ENCODE measurements at regions not wholly inside any gene's neighbourhood (a gene's known extent, or its start where the extent isn't known, plus 50 kb on each side); places are given as distances from the start of the nearest gene placed in this dataset.

DNA sequence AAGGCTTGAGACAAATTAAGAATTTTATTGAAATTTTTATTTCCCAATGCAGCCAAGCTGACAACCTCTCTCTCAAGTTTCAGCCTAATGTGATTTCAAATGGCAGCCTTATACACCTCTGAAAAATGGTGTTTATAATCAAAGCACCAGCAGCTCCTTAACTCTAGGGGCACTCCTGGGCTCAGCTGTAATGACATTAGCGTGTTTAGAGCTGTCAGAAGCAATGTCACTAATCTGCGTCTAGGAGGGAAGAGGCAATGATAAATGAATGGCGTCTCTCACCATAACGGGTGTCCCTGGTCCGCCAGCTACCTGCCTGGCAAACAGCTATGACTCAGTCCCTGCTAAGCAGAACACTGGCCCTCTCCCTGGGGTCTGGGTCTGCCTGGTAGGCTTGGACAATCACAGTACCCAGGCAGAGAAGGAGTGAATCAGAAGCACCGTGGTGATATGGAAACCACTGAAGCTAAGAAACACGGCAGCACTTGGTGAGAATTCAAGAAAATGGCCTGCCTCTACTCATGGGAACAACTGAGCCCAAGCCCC, 131.8 kb upstream of the VSTM2B start:
- TF ChIP-seq, protein P1, sequence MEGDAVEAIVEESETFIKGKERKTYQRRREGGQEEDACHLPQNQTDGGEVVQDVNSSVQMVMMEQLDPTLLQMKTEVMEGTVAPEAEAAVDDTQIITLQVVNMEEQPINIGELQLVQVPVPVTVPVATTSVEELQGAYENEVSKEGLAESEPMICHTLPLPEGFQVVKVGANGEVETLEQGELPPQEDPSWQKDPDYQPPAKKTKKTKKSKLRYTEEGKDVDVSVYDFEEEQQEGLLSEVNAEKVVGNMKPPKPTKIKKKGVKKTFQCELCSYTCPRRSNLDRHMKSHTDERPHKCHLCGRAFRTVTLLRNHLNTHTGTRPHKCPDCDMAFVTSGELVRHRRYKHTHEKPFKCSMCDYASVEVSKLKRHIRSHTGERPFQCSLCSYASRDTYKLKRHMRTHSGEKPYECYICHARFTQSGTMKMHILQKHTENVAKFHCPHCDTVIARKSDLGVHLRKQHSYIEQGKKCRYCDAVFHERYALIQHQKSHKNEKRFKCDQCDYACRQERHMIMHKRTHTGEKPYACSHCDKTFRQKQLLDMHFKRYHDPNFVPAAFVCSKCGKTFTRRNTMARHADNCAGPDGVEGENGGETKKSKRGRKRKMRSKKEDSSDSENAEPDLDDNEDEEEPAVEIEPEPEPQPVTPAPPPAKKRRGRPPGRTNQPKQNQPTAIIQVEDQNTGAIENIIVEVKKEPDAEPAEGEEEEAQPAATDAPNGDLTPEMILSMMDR (IDR thresholded peaks at IDR 0.05; ENCODE audit: extremely low read depth, low read depth, low read length): no peak
- no peaks in the 10 kb centered on the region for H3K4me1 ChIP-seq (ENCODE audit: insufficient read depth, low read length)
- no peak overlapping the region for H3K27ac ChIP-seq (ENCODE audit: low read depth, low read length)
- H2AFZ ChIP-seq (ENCODE audit: low read length): no peak overlapping the region
- no peak overlapping the region for H3K4me2 ChIP-seq (ENCODE audit: insufficient read depth, low read length)
- H3K27me3 ChIP-seq (ENCODE audit: insufficient read depth, low read length): no peaks in the 10 kb centered on the region
- H3K4me3 ChIP-seq (ENCODE audit: insufficient read depth, low read length): no peak overlapping the region
- H4K20me1 ChIP-seq (ENCODE audit: insufficient read depth, low read length): no peaks in the 10 kb centered on the region
- no peaks in the 10 kb centered on the region for H3K36me3 ChIP-seq (ENCODE audit: insufficient read depth, low read length)
- no peaks in the 10 kb centered on the region for H3K79me2 ChIP-seq (ENCODE audit: insufficient read depth, low read length)
- H3K9me3 ChIP-seq (ENCODE audit: low read depth, low read length): no peaks in the 10 kb centered on the region
- DNase-seq (ENCODE audit: insufficient read length, low spot score, missing footprints): no peak

DNA sequence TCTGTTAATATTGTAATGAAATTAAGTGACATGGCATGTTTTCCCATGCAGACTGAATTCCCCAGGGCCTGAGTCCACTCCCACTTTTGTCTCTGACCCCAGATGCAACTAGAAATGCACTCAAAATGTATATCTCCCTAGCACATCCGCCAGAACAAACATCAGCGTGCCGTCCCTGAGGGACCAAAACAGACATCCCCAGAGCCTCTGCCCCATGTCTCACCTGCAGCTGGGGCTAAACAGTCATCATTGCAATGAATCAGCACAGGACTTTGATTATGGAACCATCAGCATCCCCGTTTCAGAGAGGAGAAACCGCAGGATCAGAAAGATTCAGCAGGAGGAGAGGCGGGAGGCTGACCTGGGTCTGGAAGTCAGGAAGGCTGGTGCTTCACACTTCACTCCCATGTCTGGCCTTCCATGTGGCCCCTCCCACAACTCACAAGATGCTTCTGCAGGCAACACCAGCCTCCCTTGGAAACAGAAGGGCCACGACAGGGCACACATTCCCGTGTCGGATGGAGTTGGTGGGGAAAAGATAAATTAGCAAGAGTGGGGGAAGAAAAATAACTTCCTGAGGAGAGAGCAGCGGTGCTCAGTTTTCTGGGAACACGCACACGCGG, 130.6 kb upstream of the VSTM2B start:
- H3K79me2 ChIP-seq (ENCODE audit: insufficient read depth, low read length): no peaks in the 10 kb centered on the region
- no peak overlapping the region for H2AFZ ChIP-seq (ENCODE audit: low read length)
- no peak overlapping the region for H3K27ac ChIP-seq (ENCODE audit: low read depth, low read length)
- no peak for DNase-seq (ENCODE audit: insufficient read length, low spot score, missing footprints)
- no peak overlapping the region for H3K4me3 ChIP-seq (ENCODE audit: insufficient read depth, low read length)
- H3K9me3 ChIP-seq (ENCODE audit: low read depth, low read length): no peaks in the 10 kb centered on the region
- H3K4me1 ChIP-seq (ENCODE audit: insufficient read depth, low read length): no peaks in the 10 kb centered on the region
- TF ChIP-seq, protein P1 (IDR thresholded peaks at IDR 0.05; ENCODE audit: extremely low read depth, low read depth, low read length): no peak
- H3K4me2 ChIP-seq (ENCODE audit: insufficient read depth, low read length): no peak overlapping the region
- no peaks in the 10 kb centered on the region for H4K20me1 ChIP-seq (ENCODE audit: insufficient read depth, low read length)
- H3K36me3 ChIP-seq (ENCODE audit: insufficient read depth, low read length): no peaks in the 10 kb centered on the region
- no peaks in the 10 kb centered on the region for H3K27me3 ChIP-seq (ENCODE audit: insufficient read depth, low read length)

DNA sequence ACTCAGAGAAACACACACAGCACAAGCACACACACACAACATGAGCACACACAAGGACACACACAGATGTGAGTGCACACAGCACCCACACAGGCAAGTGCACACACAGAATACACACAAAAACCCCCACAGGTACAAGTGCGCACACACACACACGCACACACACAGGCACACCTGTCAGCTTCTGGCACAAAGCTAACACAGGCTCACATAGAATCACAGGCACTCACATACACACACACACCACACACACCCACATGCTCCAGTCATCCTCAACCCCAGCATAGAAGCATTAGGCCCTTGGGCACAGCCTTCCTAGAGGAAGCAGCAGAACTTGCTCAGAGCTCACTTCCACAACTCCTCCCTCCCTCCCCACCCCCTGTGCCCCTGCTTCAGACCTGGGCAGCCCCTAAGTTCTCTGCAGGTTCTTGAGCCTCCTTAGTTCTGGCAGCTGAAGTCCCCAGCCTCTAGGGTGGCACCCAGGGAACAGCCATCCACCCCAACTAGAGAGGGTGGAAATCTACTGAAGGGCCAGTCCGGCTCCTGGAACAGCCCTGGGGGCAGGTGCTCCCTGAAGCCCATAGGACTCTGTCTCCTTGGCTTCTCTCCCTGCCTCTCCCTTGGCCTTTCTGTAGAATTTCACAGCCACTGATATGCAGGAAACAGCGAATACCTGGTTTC, 129.9 kb upstream of the VSTM2B start:
- no peaks in the 10 kb centered on the region for H3K79me2 ChIP-seq (ENCODE audit: insufficient read depth, low read length)
- no peak overlapping the region for H2AFZ ChIP-seq (ENCODE audit: low read length)
- H3K36me3 ChIP-seq (ENCODE audit: insufficient read depth, low read length): no peaks in the 10 kb centered on the region
- no peaks in the 10 kb centered on the region for H3K27me3 ChIP-seq (ENCODE audit: insufficient read depth, low read length)
- TF ChIP-seq, protein P1 (IDR thresholded peaks at IDR 0.05; ENCODE audit: extremely low read depth, low read depth, low read length): no peak
- H3K9me3 ChIP-seq (ENCODE audit: low read depth, low read length): no peaks in the 10 kb centered on the region
- H3K4me3 ChIP-seq (ENCODE audit: insufficient read depth, low read length): no peak overlapping the region
- H3K4me1 ChIP-seq (ENCODE audit: insufficient read depth, low read length): no peaks in the 10 kb centered on the region
- H3K4me2 ChIP-seq (ENCODE audit: insufficient read depth, low read length): no peak overlapping the region
- H4K20me1 ChIP-seq (ENCODE audit: insufficient read depth, low read length): no peaks in the 10 kb centered on the region
- DNase-seq (ENCODE audit: insufficient read length, low spot score, missing footprints): peak; percentile 54
- H3K27ac ChIP-seq (ENCODE audit: low read depth, low read length): no peak overlapping the region

DNA sequence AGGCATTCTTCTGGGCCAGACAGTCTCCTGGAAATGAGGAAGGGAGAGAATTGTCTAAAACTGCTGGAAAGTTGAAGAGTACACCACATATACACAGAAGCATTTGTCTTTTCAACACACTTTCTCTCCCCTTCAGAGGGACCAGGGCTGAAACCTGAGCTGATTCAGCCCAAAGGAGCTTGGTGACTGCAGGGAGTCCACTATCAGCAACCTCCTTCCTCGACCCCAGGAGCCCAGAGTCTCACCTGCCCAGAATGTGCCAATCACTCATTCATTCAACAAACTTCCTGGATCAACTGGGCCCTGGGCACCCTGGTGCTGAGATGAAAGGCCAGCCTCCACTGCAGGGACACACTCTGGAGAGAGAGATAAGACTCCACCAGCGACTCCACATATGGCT, 128.9 kb upstream of the VSTM2B start:
- Histone ChIP-seq H3K9me3 (ENCODE audit: low read depth, low read length) (no peaks in the 10 kb centered on the region), H2AFZ (ENCODE audit: low read length) (no peak overlapping the region), H3K79me2 (ENCODE audit: insufficient read depth, low read length) (no peaks in the 10 kb centered on the region), H3K36me3 (ENCODE audit: insufficient read depth, low read length) (no peaks in the 10 kb centered on the region), H3K4me2 (ENCODE audit: insufficient read depth, low read length) (no peak overlapping the region), H4K20me1 (ENCODE audit: insufficient read depth, low read length) (no peaks in the 10 kb centered on the region), H3K27ac (ENCODE audit: low read depth, low read length) (no peak overlapping the region), H3K4me3 (ENCODE audit: insufficient read depth, low read length) (no peak overlapping the region), H3K4me1 (ENCODE audit: insufficient read depth, low read length) (no peaks in the 10 kb centered on the region), H3K27me3 (ENCODE audit: insufficient read depth, low read length) (no peaks in the 10 kb centered on the region)
- DNase-seq (ENCODE audit: insufficient read length, low spot score, missing footprints): no peak
- TF ChIP-seq, protein P1 (IDR thresholded peaks at IDR 0.05; ENCODE audit: extremely low read depth, low read depth, low read length): no peak
